SH-SY5Y (cell line): ENCODE measurements at regions not wholly inside any gene's neighbourhood (a gene's known extent, or its start where the extent isn't known, plus 50 kb on each side); places are given as distances from the start of the nearest gene placed in this dataset.

Experiments
- GATA2 ChIP-seq: IDR thresholded peaks from 2 replicates; pipeline ENCODE4 v1.6.1; 2011; ENCODE audit warnings: mild to moderate bottlenecking, low read depth, low read length
- GATA3 ChIP-seq: IDR thresholded peaks from 2 replicates; pipeline ENCODE4 v1.6.1; 2011; ENCODE audit warnings: low read depth, mild to moderate bottlenecking, low read length, moderate library complexity

DNA sequence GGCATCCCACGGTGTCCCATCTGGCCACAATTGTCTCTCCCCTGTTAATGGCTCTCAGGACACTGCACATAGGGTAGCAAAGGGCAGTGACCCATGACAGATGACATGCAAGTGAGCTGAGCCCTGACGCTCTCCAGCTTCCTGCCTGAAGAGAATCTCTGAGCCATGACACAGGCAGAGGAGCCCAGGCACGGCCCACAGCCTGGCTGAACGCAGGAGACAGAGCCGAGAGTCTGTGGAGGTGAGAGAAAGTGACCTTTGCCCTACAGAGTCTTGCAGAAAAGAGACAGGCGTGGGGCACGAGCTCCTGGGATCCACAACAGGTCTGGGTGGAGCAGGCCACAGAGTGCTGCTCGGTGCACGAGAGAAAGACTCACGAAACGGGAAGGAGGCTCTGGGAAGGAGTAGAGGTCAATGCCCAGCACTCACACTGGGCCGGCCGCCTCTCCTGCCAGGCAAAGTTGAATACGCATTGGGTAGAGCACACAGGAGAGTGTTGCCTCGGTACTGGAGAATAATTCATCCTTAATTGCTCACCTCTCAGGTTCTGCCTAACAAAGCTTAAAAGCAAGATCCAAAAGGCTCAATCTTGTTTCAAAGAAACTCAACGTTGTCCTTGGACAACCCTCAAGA lies 90.3 kb downstream of the MRPL36 start:
- TF ChIP-seq GATA2 (no peak), GATA3 (no peak)
